ENCODE measurements at regions not wholly inside any gene's neighbourhood (a gene's known extent, or its start where the extent isn't known, plus 50 kb on each side); places are given as distances from the start of the nearest gene placed in this dataset.

DNA sequence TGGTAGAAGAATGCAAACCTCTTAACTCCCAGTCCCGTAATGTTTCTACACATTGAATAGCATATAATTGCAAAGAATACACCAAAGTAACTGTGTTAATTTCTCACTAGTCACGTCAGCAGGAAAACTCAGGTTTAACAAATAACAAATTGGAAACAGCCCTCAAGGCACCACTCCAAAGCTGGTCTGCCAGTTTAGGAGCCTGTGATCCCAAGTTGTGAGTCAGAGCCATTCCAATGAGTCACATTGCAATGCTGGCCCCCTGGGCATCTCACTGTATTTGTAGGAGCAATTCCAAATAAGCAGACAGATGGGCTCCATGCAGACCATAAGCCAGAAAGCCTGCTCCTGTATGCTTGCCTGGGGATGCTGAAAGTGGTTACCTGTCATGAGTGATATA lies 143.2 kb upstream of the SETBP1 start:
- TF ChIP-seq, protein P1, sequence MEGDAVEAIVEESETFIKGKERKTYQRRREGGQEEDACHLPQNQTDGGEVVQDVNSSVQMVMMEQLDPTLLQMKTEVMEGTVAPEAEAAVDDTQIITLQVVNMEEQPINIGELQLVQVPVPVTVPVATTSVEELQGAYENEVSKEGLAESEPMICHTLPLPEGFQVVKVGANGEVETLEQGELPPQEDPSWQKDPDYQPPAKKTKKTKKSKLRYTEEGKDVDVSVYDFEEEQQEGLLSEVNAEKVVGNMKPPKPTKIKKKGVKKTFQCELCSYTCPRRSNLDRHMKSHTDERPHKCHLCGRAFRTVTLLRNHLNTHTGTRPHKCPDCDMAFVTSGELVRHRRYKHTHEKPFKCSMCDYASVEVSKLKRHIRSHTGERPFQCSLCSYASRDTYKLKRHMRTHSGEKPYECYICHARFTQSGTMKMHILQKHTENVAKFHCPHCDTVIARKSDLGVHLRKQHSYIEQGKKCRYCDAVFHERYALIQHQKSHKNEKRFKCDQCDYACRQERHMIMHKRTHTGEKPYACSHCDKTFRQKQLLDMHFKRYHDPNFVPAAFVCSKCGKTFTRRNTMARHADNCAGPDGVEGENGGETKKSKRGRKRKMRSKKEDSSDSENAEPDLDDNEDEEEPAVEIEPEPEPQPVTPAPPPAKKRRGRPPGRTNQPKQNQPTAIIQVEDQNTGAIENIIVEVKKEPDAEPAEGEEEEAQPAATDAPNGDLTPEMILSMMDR (conservative IDR thresholded peaks at IDR 0.05 in 1 of 2, IDR thresholded peaks at IDR 0.05 in 1 of 2; ENCODE audit: extremely low read depth in 1 of 2, insufficient read depth in 1 of 2, low read depth in 1 of 2, low read length in 2 of 2): no peak
- no peak for TF ChIP-seq EZH2 (IDR thresholded peaks at IDR 0.05; ENCODE audit: borderline replicate concordance, low read length)

Data from mammary epithelial cell (primary cell).